Erythroblast (primary cell): ENCODE measurements at regions not wholly inside any gene's neighbourhood (a gene's known extent, or its start where the extent isn't known, plus 50 kb on each side); places are given as distances from the start of the nearest gene placed in this dataset.
A peak's percentile ranks its signal among the peaks of the same experiment; 100 is the strongest.

ENCODE experiments used
- DNase-seq, 2 experiments: peaks; one replicate each; lab custom pipeline; 2025; lab: John Stamatoyannopoulos, UW
- GATA1 ChIP-seq: IDR thresholded peaks from 2 replicates; pipeline ENCODE4 v1.6.1; 2011; ENCODE audit warnings: low read depth, mild to moderate bottlenecking, control low read depth, low read length, moderate library complexity
- POLR2A ChIP-seq: IDR thresholded peaks from 2 replicates; pipeline ENCODE4 v1.6.1; 2011; ENCODE audit warnings: mild to moderate bottlenecking, low read length

GRCh38 chr13:80054806-80055205 lies 286.1 kb downstream of the SPRY2 start:
- DNase-seq, result no peak
- TF ChIP-seq GATA1, result no peak
- TF ChIP-seq POLR2A, result no peak

GRCh38 chr13:80052286-80052685 lies 288.6 kb downstream of the SPRY2 start:
- no peak for DNase-seq
- no peak for TF ChIP-seq POLR2A
- no peak for TF ChIP-seq GATA1

- DNase-seq, result no peak
- no peak for TF ChIP-seq POLR2A
- TF ChIP-seq GATA1, result no peak
These were observed 290.7 kb downstream of the SPRY2 start for GRCh38 chr13:80050252-80050651.

GRCh38 chr13:80048802-80049201 lies 292.1 kb downstream of the SPRY2 start:
- no peak for TF ChIP-seq POLR2A
- no peak for TF ChIP-seq GATA1
- peak; percentile 22 to 23 for DNase-seq

GRCh38 chr13:80048030-80048429 lies 292.9 kb downstream of the SPRY2 start:
- DNase-seq, result no peak
- TF ChIP-seq POLR2A, result no peak
- TF ChIP-seq GATA1, result no peak

- no peak for DNase-seq
- TF ChIP-seq POLR2A (no peak), GATA1 (no peak)
These were observed 293.5 kb downstream of the SPRY2 start for GRCh38 chr13:80047406-80047805.

- no peak for TF ChIP-seq POLR2A
- no peak for TF ChIP-seq GATA1
- no peak for DNase-seq
These were observed 300.0 kb downstream of the SPRY2 start for GRCh38 chr13:80040981-80041317.

GRCh38 chr13:80040196-80040980 lies 300.5 kb downstream of the SPRY2 start:
- no peak for DNase-seq
- TF ChIP-seq GATA1, result no peak
- TF ChIP-seq POLR2A, result no peak

GRCh38 chr13:80039000-80039399 lies 301.9 kb downstream of the SPRY2 start:
- no peak for DNase-seq
- TF ChIP-seq POLR2A (no peak), GATA1 (no peak)

- TF ChIP-seq GATA1 (no peak), POLR2A (no peak)
- no peak for DNase-seq
These were observed 302.6 kb downstream of the SPRY2 start for GRCh38 chr13:80038371-80038770.

- DNase-seq, result no peak
- no peak for TF ChIP-seq POLR2A
- TF ChIP-seq GATA1, result no peak
These were observed 303.4 kb downstream of the SPRY2 start for GRCh38 chr13:80037505-80037888.

GRCh38 chr13:80036845-80037504 lies 304.0 kb downstream of the SPRY2 start:
- DNase-seq, result no peak
- no peak for TF ChIP-seq GATA1
- TF ChIP-seq POLR2A, result no peak

- no peak for DNase-seq
- TF ChIP-seq POLR2A, result no peak
These were observed 305.8 kb downstream of the SPRY2 start for GRCh38 chr13:80035096-80035495.

GRCh38 chr13:80033951-80034350 lies 307.0 kb downstream of the SPRY2 start:
- TF ChIP-seq GATA1 (no peak), POLR2A (no peak)
- no peak for DNase-seq

- TF ChIP-seq POLR2A, result no peak
- no peak for TF ChIP-seq GATA1
- DNase-seq, result no peak
These were observed 307.6 kb downstream of the SPRY2 start for GRCh38 chr13:80033286-80033685.

- DNase-seq, result no peak
- TF ChIP-seq POLR2A (no peak), GATA1 (no peak)
These were observed 310.4 kb downstream of the SPRY2 start for GRCh38 chr13:80030491-80030890.
